HG03025 (cell line): ENCODE measurements at regions not wholly inside any gene's neighbourhood (a gene's known extent, or its start where the extent isn't known, plus 50 kb on each side); places are given as distances from the start of the nearest gene placed in this dataset.

Experiments used
- ATAC-seq: cut with Tn5 transposase; IDR thresholded peaks from one replicate; pipeline ENCODE4 v1.9.1; 2021; ENCODE audit warnings: mild to moderate bottlenecking, moderate library complexity; ENCODE audit not compliant: unreplicated experiment, low FRiP score

DNA sequence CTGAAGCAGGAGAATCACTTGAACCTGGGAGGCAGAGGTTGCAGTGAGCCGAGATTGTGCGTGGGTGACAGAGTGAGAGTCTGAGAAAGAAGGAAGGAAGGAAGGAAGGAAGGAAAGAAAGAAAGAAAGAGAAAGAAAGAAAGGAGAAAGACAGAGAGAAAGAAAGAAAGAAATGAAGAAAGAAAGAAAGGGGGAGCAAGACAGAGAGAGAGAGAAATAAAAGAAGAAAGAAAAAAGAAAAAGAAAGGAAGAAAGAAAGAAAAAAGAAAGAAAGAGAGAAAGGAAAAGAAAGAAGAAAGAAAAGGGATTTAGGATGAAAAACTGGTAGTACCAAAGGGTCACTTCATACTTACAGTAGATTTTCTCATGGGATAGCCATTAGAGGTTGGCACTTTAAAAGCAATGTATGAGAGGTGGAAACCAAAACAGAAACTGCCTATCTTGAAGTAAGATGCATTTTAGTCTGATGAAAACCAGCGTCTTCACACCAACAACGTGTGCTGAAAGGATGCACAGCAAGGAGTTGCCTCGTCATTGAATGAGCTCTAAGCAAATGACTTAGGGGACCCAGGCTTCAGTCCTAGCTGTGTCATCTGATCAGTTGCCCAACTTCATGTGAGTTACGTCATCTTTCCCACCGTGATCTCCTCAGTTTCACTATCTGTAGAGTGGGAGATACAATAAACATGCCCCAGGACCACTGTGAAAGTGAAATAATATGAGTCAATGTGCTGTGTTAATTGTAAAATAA lies 133.9 kb upstream of the NEDD9 start:
- peak; percentile 49 for ATAC-seq

DNA sequence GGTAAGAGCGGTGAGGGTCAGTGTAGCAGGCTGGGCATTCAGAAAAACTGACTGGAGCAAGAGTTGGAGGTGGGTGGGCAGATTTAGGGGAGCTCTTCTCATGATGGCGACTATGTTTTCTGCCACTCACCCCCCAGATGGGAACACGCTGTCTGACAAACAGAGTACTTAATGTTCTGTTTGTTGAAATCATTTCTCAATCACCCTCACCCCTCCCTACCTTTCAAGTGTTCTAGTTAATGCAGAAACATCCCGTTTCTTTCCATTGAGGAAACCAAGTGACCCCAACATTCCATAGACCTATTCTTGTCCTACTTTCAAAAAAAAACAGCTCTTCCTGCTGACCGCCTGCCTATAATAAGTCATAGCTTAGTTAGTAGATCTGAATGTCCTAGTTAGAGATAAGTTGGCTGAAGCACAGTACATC lies 132.5 kb upstream of the NEDD9 start:
- no peak for ATAC-seq

DNA sequence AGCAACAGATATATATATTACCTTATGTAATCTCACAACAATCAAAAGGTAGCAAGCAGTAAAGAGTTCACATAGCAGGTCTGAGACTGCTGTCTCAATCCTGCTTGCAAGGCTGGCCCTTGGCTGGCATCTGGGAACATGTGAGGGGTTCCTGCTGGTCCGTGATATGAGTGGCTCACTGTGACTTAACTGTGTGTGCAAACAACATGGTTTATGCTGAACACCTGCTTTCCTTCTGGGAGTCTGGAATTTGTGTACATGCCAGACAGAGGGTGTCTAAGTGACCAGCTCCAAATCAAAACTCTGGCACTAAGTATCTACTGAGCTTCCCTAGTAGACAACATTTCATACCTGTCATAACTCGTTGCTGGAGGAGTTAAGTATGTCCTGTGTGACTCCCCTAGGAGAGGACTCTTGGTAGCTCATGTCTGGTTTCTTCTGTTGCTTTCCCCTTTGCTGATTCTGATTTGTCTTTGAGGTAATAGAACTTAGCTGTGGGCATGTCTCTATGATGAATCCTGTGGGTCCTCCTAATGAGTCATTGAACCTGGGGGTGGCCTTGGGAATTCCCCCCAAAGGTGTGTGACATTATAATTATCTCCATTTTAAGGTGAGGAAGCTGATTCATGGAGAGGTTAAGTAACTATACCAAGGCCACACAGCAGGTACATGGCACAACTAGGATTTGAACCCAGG lies 131.6 kb upstream of the NEDD9 start:
- no peak for ATAC-seq

DNA sequence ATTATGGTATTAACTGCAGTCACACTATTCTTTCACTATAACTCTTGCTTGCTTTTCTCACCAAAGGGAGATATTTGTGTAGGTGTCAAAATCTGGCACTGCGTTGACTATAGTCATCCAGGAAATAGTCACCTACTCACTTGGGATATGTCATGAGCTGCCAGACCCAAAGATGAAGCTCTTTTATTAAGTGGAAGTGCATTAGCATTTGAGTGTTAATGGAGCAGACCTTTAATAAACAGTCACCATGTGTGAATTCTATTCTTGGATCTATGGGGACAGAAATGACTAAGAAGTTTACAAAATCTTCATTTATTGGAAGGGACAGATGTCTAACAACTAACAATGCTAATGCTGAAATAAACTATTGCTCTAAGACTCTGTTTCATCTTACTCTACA lies 130.1 kb upstream of the NEDD9 start:
- ATAC-seq: no peak

DNA sequence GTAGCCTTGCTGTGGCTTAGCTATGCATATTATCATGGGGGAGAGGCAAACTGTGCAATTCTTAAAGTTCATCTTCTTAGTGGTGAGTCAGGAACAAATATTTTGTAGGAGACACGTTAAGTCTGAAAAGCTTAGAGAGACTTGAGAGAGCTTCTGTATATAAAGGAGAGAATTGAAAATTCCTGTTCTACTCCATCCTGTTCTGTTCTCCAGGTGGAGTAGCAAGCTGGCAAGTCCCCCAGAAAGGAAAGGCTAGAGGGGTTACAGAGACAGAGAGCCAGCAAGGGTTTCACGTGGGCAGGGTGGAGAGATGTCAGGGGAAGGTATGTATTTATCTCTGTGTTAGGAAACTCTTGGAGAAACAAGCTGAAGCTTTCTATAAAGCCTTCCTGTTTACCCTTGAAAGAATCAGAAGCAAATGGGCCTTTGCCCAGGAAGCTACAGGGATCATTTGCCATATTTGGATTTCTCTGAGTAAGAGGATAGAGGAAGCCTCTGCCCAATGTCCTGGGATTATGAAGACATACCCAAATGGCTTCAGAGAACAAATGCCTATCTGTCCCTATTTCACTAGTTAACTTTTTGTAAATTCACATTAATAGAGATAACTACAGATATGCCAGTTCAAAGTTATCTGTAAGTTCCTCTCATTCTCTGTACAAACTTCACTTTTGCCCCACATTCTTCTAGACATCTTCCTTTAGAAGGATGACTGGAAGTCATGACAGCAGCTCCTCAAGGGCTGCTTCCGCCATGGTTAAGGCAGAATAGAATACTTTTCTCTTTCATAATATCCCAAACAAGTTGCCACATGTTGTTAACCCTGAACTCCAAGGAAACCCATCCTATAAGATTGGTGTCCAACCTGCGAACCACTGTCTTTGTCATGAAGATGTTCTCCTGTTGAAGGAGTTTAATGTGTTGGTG lies 126.7 kb upstream of the NEDD9 start:
- ATAC-seq: no peak

DNA sequence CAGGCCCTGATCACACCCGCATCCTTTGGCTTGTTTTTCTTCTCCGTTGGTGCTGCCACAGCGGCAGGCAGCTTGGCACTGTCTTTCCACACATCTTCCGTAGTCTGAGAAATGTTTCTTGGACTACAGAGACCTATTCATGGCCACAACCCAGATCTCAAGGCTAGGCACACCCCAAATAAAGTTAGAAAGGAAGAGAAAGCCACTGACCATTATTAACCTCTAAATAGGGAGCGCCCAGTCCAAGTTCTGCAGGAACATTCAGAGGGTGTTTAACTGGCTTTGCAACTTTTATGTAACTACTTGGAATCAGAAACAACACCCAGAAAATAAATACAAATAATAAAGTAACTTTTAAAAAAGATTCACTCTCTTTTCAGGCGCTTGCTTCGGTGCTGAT lies 124.8 kb upstream of the NEDD9 start:
- no peak for ATAC-seq

DNA sequence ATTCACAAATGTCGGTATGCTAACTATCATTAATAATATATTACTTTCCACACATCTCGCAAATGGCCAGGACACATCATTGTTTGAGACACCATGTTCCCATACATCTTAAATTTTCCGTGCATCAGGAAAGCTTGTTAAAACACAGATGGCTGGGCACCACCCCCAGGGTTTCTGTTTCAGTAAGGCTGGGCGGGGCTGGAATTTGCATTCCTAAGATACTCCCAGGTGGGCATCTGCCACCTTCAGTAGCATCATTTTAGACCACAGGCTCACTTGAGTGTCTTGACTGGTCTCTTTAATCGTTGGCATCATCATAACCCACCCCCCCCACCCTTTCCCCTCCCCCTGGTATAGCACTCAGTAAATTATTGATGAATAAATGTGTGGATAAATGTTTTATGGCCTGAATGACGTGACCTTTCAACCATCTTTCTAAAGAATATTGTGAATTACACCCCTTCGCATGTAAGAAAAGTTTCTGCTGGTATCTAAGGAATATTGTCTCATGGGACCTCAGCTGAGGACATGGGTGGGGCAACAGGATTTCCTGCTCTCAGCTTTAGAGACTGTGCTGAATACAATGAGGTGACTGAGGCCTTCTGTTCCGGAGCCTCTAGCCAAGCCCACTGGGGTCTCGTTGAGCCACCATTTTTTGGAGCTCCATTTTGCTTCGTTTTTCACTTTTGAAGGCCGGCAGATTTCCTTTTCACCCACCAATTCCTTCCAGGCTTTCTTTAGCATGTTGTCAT lies 124.1 kb upstream of the NEDD9 start:
- no peak for ATAC-seq

DNA sequence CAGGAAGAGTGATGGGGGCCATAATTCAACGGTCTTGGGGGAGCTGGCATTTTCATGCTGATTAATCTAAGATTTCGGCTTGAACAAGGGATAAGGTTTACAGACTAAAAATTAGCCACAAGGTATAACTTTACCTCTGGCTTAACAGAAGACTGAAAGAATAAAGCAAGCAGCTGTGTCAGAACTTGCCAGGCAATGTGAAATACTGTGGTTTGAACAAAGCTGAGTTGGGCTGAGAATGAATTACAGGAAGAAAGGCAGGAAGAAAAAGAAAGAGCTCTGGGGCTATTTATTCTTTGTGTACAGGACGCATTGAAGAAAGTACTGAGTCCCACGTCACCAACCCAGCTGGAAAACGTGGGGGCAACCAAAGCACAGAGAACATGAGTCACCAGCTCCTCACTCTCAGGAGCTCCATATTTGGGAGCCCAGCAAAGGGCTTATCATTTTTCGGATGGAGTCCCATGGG lies 121.5 kb upstream of the NEDD9 start:
- no peak for ATAC-seq

DNA sequence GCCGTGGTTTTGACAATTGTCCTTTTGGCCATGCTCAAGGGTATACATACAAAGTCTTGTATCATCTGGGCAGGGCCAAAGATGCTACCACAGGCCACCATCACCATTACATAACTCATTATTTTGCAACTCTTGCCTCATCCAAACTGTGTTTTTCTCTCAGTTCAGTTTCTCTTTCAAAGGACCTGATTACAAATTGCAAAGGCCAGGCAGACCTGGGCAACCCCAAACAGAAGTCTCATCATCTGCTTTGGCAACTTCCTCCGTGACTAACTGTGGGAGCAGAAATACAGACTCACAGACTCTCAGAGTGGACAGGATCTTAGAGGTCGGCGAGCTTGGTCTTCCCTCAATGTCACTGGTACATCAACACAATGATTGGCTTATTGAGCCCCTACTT lies 117.8 kb upstream of the NEDD9 start:
- no peak for ATAC-seq

DNA sequence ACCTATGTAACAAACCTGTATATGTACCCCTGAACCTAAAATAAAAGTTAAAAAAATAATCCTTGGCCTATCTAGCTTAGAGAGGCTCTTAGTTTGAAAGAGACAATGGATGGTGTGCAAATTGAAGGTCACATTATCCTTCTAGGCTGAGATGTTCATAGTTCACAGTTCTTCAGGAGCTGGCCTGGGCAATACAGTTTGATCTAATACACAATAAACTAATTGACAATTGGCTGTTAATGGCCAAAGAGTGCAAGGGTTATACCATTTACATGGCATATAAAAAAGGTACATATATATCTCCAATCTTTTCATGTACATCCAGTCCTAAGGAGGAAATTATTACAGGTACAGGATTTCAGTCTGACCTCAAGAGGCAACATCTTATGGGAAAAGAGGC lies 117.4 kb upstream of the NEDD9 start:
- ATAC-seq: no peak

DNA sequence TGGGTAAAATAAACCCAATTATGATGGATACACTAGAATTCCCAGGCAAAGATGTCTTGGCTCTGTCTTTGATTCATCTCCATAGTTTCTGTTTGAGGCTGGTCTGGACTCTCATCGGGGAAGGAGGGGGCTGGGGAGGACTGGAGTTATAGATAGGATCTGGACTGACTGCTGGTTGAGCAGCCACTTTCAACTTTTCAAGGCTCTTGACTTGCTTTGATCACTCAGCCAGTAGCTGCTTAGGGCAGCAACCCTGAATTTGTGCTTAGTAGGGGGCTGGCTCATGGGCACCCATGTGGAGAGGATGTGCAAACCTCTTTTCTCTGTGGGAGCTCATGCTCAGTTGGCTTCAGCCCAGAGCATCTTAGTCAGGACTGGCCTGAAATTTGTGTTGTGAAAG lies 114.0 kb upstream of the NEDD9 start:
- no peak for ATAC-seq

DNA sequence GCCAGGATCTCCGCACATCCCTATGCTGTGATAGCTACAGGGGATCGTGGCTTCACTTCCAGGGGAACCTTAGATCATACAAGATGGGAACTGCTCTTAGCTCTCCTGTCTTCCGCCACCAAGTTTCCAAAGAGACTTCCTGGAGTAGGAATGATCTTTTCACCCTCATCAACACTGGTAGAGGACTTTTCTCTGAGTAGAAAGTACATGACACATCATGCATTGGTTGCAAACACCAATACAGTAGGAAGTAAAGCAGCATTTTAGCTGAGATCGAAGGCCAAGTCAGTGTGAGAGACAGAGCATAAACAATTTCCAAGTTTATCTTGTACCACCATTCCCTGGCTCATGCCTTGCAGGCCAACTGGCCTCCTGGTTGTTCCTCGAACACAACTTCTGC lies 113.1 kb upstream of the NEDD9 start:
- ATAC-seq: no peak

DNA sequence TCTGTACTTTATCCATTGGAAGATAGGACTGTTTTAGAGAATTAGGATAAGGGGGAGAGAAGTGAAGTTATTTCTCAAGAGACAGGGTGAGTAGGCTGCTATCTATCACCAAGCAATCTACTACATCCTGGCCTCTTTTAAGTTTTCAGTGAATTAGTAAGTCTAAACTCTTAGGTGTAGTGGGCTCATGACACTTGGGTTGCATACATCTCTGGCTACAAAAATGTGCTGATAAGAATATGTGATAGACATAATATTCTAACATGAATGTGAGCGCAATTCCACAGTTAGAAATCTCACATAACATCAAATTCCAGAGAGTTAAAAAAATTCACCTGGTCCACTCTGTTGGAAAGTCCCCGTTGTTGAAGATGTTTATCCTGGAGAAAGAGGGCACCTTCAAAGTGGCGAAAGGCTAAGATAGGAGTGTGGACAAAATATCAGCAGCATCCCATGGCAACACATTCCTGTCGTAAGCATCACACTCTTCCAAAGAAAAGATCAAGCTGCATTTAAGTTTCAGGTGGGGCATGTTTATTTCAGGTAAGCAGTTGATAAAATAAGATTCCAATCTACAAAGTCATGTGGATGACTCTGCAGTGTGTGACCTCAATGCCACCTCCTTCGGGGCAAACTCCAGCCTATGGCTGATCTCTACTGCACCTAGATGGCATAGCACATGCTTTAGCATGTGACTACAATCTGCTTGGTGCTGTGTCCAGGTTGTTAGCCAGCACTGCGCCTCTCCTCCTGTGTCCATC lies 111.7 kb upstream of the NEDD9 start:
- ATAC-seq: no peak

DNA sequence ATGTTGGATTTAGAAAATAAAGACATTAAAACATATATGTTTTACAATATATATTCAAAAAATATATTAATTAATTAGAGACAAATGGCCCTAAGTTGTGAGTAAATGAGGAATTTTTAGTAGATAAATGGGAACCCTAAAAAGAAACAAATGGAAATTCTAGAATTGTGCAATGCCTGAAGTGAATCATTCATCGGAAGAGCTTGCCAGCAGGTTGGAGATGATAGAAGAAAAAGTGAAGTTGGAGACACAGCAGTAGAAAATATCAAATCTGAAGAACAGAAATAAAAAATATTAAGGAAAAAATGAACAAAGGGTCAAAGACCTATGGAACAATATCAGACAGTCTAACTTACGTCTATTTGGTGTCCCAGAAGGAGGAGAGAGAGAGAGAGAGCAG lies 109.4 kb upstream of the NEDD9 start:
- ATAC-seq: no peak

DNA sequence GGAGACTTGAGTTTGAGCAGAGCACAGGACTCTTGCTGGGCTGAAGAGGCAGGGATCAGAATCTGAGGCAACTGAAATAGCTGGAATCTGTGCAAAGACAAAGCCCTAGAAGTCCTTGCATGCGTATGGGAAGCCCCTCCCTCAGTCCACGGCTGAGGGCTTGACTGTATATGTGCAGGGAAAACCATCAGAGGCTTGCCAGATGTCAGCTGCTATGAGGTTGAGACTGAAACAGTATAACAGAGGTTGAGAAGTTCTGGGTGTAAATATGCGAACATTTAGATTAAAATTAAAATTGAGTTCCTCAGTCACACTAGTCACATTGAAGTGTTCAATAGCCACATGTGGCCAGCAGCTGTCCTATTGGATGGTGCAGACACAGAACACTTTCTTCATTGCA lies 108.8 kb upstream of the NEDD9 start:
- ATAC-seq: no peak

DNA sequence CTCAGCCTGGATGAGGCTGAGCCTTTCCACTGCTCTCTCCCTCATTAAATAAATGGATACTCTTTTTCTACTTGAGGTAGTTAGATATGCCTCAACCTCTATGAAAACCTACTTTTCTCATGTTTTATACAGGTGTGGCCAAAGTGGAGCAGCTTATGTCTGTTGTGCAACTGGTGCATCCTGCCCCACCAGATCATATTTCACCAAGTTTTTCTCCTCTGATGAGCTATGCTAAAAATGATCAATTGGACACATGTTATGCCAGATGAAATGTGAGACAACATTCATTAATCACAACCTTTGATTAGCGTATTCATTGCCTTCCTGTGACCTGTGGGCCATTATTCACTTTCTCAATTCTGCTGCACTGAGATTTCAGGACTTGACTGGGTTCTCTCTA lies 106.9 kb upstream of the NEDD9 start:
- ATAC-seq: no peak

DNA sequence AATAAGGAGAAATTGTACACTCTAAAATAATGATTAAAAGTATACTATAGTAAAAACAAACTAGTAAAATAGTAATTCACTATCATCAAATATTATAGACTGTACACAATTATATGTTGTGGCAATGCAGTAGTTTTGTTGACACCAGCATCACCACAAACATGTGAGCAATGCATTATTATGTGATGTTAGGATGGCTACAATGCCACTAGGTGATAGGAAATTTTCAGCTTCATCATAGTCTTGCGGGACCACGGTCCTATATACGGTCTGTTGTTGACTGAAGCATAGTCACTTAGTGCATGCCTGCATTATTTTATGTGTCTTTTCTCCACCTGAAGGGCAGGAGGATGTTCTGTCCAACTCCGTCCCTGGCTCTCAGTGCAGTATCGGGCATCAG lies 104.8 kb upstream of the NEDD9 start:
- no peak for ATAC-seq

DNA sequence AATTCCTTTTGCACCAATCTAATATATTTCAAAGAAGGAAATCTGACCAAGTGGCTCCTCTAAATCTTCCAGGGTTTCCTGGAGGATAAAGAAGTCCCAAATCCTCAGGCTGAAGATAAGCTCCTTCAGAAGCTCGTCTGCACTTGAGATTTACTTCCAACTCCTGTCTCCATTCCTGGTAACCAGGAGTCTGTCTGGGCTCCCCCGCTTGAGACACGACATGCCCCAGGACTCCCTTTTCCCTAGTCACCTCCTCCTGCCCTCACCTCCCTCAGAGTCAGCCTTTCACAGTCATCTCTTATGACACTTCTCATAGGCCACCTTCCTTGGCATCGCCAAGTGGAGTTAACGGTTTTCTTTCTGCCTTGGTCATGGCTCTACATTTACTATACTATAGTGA lies 103.4 kb upstream of the NEDD9 start:
- no peak for ATAC-seq

DNA sequence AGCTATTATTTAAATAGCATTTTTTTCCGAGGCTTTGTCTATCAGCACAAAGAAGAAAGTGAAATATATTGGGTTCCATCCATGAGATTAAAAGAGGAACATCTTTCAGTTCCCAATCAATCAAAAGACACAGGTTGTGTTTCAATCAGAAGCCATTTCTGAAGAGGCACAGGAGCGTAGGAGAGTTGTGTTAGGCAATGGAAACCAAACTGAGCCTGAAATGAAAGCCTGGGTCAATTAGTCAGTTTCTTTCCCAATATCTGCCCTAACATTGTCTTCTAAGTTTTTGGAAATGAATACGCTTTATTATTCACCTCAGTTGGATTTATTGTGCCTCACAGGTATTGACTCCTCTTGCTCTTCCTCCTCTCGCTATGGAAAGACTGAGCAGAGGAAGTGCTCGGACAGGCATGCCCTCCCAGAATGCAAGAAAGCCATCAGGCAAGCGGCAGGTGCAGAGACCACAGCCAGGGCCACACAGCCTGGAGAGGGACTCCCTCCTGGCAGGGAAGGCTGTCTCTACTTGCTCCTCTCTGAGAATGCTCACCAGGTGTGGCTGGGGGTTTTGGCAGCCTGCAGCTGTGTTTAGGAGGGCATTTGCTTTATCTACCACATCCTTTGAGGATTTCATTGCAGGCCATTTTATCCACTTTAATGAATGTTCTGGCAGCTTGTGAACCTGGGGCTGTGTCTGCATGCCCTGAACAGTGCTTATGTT lies 100.8 kb upstream of the NEDD9 start:
- no peak for ATAC-seq
